ENCODE measurements at regions not wholly inside any gene's neighbourhood (a gene's known extent, or its start where the extent isn't known, plus 50 kb on each side); places are given as distances from the start of the nearest gene placed in this dataset.

DNA sequence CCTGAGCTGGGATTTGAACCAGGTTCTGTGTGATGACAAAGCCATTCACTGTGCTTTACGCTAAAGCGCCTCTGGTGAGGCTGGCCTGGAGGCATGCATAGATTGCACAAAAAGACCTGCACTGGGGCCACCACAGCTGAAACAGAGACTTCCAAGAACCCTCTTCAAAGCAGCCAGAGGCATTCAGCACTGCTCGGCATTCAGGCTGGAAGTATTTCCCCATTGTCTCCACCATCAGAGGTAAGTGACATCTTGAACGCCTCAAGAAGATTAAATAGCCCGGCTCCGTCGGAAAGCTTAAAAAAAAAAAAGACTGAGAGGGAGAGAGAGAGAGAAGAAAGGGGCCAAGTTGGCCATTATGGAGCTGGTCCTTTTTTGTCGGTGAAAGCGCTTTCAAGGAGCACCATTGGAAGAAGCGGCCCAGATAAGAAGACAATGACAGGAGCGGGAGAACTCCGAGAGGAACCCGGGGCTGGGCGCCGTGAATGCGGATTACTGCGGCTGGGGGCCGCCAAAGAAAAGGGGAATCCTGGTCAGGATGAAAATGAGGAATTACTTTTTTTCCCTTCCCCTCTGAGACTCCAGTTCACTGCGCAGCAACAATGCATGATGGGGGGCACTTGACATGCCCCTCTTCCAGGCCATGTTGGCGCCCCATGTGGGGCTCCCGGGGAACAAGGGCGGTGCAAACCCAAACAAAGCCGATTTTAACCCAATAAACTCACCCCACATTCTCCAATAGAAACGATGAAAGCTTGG, 228.3 kb downstream of the MYCN start:
- TF ChIP-seq, protein P1, sequence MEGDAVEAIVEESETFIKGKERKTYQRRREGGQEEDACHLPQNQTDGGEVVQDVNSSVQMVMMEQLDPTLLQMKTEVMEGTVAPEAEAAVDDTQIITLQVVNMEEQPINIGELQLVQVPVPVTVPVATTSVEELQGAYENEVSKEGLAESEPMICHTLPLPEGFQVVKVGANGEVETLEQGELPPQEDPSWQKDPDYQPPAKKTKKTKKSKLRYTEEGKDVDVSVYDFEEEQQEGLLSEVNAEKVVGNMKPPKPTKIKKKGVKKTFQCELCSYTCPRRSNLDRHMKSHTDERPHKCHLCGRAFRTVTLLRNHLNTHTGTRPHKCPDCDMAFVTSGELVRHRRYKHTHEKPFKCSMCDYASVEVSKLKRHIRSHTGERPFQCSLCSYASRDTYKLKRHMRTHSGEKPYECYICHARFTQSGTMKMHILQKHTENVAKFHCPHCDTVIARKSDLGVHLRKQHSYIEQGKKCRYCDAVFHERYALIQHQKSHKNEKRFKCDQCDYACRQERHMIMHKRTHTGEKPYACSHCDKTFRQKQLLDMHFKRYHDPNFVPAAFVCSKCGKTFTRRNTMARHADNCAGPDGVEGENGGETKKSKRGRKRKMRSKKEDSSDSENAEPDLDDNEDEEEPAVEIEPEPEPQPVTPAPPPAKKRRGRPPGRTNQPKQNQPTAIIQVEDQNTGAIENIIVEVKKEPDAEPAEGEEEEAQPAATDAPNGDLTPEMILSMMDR (IDR thresholded peaks at IDR 0.05; ENCODE audit: borderline replicate concordance, insufficient read depth, low read depth, low read length): no peak
- no peak overlapping the region for H3K4me3 ChIP-seq (ENCODE audit: low read depth, low read length)

DNA sequence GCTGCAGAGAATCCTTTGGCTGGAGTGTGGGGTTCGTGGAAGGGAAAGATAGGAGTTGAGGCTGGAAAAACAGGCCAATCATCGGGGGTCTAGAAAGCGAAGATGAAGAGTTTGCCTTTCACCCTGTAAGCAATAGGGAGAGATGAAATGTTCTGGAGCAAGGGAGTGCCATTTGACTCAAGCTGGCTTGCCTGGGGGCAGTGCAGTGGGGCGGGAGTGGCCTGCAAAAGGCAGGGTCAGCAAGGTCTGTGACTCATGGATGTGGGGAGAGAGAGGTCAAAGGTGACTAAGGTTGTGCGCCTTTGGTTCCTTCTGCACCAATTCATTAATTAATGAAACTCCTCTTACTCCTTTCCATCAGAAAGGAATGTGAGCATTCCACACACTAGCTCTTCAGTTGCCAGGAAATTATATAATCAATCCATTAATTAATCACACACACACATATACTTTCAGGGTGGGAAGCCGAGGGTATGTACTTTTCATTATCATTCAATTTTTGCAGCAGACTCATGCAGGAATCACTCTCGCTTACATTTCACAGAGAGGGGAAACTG, 227.6 kb downstream of the MYCN start:
- TF ChIP-seq, protein P1 (IDR thresholded peaks at IDR 0.05; ENCODE audit: borderline replicate concordance, insufficient read depth, low read depth, low read length): no peak
- H3K4me3 ChIP-seq (ENCODE audit: low read depth, low read length): no peak overlapping the region

DNA sequence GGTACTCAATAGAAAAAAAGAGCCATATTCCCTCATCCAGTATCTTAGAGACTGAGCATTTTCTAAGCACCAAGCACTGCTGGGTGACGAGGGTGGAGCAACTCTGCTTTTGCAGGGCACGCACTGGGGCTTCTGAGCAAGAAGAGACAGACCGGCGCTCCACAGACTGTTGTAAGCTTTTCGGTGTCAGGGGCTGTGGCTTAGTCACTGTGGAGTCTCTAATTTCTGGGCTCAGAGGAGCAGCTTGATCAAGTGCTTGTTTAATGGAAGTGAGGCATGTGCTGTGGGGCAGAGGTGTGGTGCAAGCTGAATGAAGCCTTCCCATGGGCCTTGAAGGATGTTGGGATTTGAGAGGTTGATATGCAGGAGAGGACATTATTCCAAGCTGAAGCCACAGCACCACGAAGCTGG, 227.1 kb downstream of the MYCN start:
- TF ChIP-seq, protein P1 (IDR thresholded peaks at IDR 0.05; ENCODE audit: borderline replicate concordance, insufficient read depth, low read depth, low read length): no peak
- H3K4me3 ChIP-seq (ENCODE audit: low read depth, low read length): no peak overlapping the region

- H3K4me3 ChIP-seq (ENCODE audit: low read depth, low read length): no peak overlapping the region
- TF ChIP-seq, protein P1 (IDR thresholded peaks at IDR 0.05; ENCODE audit: borderline replicate concordance, insufficient read depth, low read depth, low read length): no peak
Measured at GRCh38 chr2:16166327-16166981, 226.1 kb downstream of the MYCN start.

DNA sequence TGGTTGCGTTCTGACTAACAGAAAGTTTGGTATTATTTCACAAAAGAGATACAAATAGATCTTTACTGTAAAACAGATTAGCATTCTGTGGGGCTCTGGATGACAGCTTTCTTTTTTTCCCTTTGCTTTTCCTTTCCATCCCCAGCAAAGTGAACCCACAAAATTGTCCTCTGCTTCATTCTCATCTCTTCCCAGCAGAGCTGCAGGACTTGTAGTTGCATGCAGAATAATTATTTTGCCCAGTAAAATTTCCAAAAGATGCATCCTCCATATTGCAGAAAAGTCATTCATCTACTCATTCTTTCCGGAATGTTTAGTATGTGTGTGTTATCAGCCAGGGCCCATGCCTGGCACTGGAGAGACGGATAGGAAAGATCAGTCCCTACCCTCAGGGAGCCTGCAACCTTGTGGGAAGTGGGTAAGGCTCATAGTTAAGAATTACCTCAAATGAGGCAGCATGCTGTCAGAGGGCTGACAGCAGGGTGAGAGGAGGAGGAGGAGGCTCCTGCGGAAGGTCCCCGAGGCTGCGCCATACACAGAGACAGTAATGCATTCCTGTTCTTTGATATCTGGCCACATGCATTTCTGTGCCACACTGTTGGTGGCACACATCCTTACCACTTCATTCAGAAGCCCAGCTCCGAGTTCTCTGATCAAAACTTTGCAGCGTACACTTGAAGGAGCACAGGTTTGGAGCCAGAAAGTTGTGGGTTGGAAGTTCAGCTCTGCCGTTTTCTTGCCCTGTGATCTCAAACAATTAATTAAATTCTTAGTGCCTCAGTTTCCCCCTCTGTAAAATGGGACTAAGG, 225.4 kb downstream of the MYCN start:
- TF ChIP-seq, protein P1 (IDR thresholded peaks at IDR 0.05; ENCODE audit: borderline replicate concordance, insufficient read depth, low read depth, low read length): no peak

DNA sequence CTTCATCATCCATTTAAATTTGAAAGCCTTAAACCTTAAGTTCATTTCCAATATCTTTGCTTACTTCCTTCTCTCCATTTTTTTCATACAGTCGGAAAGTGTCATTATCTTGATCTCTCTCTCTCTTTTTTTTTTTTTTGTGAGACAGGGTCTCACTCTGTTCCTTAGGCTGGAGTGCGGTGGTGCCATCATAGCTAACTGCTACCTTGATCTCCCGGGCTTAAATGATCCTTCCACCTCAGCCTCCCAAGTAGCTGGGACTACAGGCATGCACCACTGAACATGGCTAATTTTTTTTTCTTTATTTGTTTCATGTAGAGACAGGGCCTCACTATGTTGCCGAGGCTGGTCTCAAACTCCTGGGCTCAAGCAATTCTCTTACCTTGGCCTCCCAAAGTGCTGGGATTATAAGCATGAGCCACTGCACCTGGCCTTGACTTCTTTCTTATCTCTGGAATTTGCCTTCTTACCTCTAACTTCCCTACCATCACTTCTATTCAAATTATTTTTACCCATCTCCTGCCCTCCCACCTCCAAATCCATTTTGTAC, 222.2 kb downstream of the MYCN start:
- H3K4me3 ChIP-seq (ENCODE audit: low read depth, low read length): no peak overlapping the region
- TF ChIP-seq, protein P1 (IDR thresholded peaks at IDR 0.05; ENCODE audit: borderline replicate concordance, insufficient read depth, low read depth, low read length): no peak

More for the DNA sequence above, 225.4 kb downstream of the MYCN start:
- no peak overlapping the region for H3K4me3 ChIP-seq (ENCODE audit: low read depth, low read length)
